GM12891 (cell line): ENCODE measurements at regions not wholly inside any gene's neighbourhood (a gene's known extent, or its start where the extent isn't known, plus 50 kb on each side); places are given as distances from the start of the nearest gene placed in this dataset.
"Not testable (repeated sequence)": the region's sequence is repeated elsewhere in the genome, so short reads cannot be mapped to it uniquely, and the experiment has no call there.

Source experiments
- DNase-seq: peaks from one replicate; pipeline ENCODE4 v3.0.0; 2011; ENCODE audit warnings: low spot score; ENCODE audit not compliant: insufficient read length
- FAIRE-seq: peaks from 2 replicates; lab custom pipeline; 2011; peaks lifted over from hg19 to GRCh38; lab: Jason Lieb, UNC
- PAX5 ChIP-seq: IDR thresholded peaks from 2 replicates; pipeline ENCODE4 v1.6.1; 2011; ENCODE audit warnings: low read length, moderate library complexity, mild to moderate bottlenecking; ENCODE audit not compliant: insufficient read depth, severe bottlenecking
- POLR2A ChIP-seq: IDR thresholded peaks from 2 replicates; pipeline ENCODE4 v1.6.1; 2011; ENCODE audit warnings: low read depth, low read length, control low read depth
- POLR2AphosphoS5 ChIP-seq: IDR thresholded peaks from 2 replicates; pipeline ENCODE4 v1.6.1; 2011; ENCODE audit warnings: low read depth, low read length, control low read depth
- POU2F2 ChIP-seq: IDR thresholded peaks from 2 replicates; pipeline ENCODE4 v1.6.1; 2011; ENCODE audit warnings: low read depth, mild to moderate bottlenecking, control low read depth, low read length, moderate library complexity
- SPI1 ChIP-seq: IDR thresholded peaks from 2 replicates; pipeline ENCODE4 v1.6.1; 2011; ENCODE audit warnings: low read depth, low read length, control low read depth
- TAF1 ChIP-seq: IDR thresholded peaks from 2 replicates; pipeline ENCODE4 v1.6.1; 2011; ENCODE audit warnings: low read depth, low read length, control low read depth

- DNase-seq, FAIRE-seq: not testable (repeated sequence)
Observed at GRCh38 chr14:34381304-34381703, 80.7 kb downstream of the SPTSSA start.

GRCh38 chr14:34380471-34380845, 81.6 kb downstream of the SPTSSA start:
- DNase-seq, result no peak
- TF ChIP-seq SPI1 (no peak), PAX5 (no peak), POU2F2 (no peak), POLR2AphosphoS5 (no peak), POLR2A (no peak), TAF1 (no peak)
- no peak for FAIRE-seq

- TF ChIP-seq POLR2A (no peak), POU2F2 (no peak), TAF1 (no peak), PAX5 (no peak), SPI1 (no peak), POLR2AphosphoS5 (no peak)
- FAIRE-seq, result no peak
- no peak for DNase-seq
Observed at GRCh38 chr14:34379816-34380470, 82.1 kb downstream of the SPTSSA start.

GRCh38 chr14:34376649-34377267, 85.3 kb downstream of the SPTSSA start:
- no peak for DNase-seq
- no peak for FAIRE-seq
- TF ChIP-seq POLR2A (no peak), PAX5 (no peak), SPI1 (no peak), POU2F2 (no peak), TAF1 (no peak), POLR2AphosphoS5 (no peak)

- TF ChIP-seq TAF1 (no peak), POU2F2 (no peak), POLR2A (no peak), POLR2AphosphoS5 (no peak), SPI1 (no peak), PAX5 (no peak)
- FAIRE-seq (no peak), DNase-seq (no peak)
Observed at GRCh38 chr14:34374998-34375740, 86.9 kb downstream of the SPTSSA start.

- DNase-seq, result no peak
- no peak for TF ChIP-seq POLR2A
- no peak for TF ChIP-seq TAF1
- TF ChIP-seq SPI1, result no peak
- no peak for TF ChIP-seq PAX5
- no peak for TF ChIP-seq POLR2AphosphoS5
- no peak for FAIRE-seq
Observed at GRCh38 chr14:34373191-34373590, 88.8 kb downstream of the SPTSSA start.

- no peak for DNase-seq
- no peak for FAIRE-seq
- TF ChIP-seq POLR2A, result no peak
- no peak for TF ChIP-seq TAF1
- no peak for TF ChIP-seq SPI1
- no peak for TF ChIP-seq POLR2AphosphoS5
Observed at GRCh38 chr14:34372786-34373185, 89.3 kb downstream of the SPTSSA start.

- TF ChIP-seq POU2F2 (no peak), PAX5 (no peak), POLR2AphosphoS5 (no peak), SPI1 (no peak), POLR2A (no peak), TAF1 (no peak)
- DNase-seq, result no peak
- FAIRE-seq, result no peak
Observed at GRCh38 chr14:34369648-34370030, 92.4 kb downstream of the SPTSSA start.

- no peak for TF ChIP-seq POLR2AphosphoS5
- no peak for TF ChIP-seq POLR2A
- no peak for TF ChIP-seq SPI1
- no peak for TF ChIP-seq PAX5
- TF ChIP-seq POU2F2, result no peak
- no peak for TF ChIP-seq TAF1
- DNase-seq, result no peak
- no peak for FAIRE-seq
Observed at GRCh38 chr14:34368971-34369647, 92.9 kb downstream of the SPTSSA start.

- DNase-seq (no peak), FAIRE-seq (no peak)
- no peak for TF ChIP-seq POU2F2
- no peak for TF ChIP-seq POLR2AphosphoS5
- TF ChIP-seq POLR2A, result no peak
- no peak for TF ChIP-seq TAF1
- no peak for TF ChIP-seq SPI1
- TF ChIP-seq PAX5, result no peak
Observed at GRCh38 chr14:34368115-34368970, 93.7 kb downstream of the SPTSSA start.
